UCSD-AML1 (cell line): ENCODE measurements at regions not wholly inside any gene's neighbourhood (a gene's known extent, or its start where the extent isn't known, plus 50 kb on each side); places are given as distances from the start of the nearest gene placed in this dataset.
"Not testable (repeated sequence)": the region's sequence is repeated elsewhere in the genome, so short reads cannot be mapped to it uniquely, and the experiment has no call there.

ENCODE experiments used
- DNase-seq: peaks from one replicate; lab custom pipeline; 2025; ENCODE audit not compliant: unreplicated experiment; lab: John Stamatoyannopoulos, UW

DNA sequence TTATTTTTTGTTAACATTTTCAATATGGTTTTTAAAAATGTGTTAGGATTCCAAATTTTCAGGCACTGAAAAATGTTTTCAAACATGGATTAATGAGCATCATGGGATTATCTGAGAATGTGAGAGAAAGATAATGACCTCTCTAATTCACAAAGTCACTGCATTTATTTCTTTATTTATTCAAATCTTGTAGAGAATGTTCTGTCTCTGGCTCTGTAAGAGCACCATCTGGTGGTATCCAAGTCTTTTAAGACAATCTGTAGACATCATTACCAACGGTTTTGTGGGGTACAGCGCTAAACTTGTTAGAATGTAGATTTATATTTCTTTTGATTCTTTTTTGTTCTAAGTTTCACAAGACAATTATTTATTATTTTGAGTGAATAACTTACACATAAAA is 956.0 kb upstream of the NOVA1 start:
- DNase-seq: no peak

DNA sequence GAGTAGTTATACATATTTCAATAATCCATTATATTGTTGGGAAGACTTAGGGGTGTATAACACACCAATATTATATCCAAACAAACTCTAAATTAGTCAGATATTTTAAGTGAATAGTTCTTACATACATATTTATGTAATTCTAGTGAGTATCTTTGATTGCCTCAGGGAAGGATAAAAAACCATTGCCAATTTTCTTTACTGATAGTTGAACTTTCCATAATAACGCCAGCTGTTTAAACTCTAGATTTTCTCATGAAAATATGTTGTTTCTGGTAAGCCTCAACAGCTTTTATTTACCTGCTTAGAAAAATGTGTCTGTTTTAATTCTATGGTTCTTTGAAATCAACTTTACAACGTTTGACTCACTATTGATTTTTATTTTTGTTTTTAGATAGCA is 959.6 kb upstream of the NOVA1 start:
- no peak for DNase-seq

GRCh38 chr14:27559848-27560247 is 962.0 kb upstream of the NOVA1 start:
- DNase-seq: no peak

DNA sequence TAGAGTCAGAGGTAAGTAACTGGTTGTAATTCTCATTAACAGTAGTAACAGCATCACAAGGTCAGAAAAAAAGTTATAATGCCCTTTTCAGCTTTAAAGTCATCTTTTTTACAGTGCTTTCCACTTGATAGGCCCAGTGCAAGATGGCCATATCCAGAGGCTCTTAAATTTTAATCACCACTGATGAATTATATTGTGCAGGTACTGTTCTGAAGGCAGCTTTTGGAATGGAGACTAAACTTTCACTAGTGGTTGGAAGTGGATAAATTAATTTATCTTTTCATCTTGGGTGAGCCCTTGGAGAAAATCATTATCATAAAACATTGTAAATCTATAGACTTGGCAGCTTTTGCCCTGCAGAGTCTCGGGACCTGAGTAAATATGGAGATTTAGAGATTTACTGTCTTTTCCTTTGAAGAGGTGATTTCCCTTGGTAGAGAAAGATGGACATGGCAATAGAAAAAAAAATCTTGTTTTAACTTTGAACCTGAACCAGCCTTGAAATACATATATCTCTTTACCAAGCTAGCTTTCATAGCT is 969.1 kb upstream of the NOVA1 start:
- DNase-seq: no peak

GRCh38 chr14:27573018-27573417 is 975.2 kb upstream of the NOVA1 start:
- DNase-seq: no peak

DNA sequence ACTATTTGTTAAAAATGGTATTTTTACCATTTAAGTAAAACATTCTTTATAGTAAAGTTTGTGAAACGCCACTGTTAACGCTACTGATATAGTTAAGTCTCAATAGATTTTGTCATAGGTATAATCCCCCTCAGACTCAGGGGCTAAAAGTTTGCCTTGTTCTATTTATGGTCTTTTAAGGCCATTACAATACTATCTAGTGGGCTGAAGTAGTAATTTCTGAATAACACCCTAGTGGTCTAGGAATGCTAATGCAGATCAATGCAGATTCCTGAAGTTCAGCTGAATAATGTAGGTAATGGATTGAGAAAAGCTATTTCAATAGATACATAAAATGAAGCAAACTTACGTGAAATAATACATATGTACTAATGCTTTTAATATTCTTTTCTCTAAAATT is 989.3 kb upstream of the NOVA1 start:
- no peak for DNase-seq

- no peak for DNase-seq
Measured at GRCh38 chr14:27605282-27605681, 1007.4 kb upstream of the NOVA1 start.

- DNase-seq: no peak
Measured at GRCh38 chr14:27608377-27608776, 1010.5 kb upstream of the NOVA1 start.

DNA sequence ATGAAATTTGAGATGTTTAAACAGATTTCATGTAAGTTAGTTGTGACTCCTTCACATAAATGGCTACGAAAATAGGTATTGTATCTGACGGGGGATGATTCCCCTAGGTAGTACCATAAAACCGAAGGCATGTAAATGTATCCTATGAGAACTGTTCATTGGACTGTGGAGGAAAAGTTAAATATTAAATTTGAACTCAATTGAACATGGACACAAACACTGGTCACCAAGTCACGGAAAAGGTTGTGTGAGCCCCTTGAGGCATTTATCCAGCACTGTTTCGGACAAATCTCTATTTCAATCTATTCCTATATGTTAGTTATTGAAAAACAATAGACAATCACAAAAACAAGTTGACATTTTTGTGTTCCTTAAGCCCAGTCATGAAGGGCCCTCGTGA is 1014.3 kb upstream of the NOVA1 start:
- no peak for DNase-seq

- DNase-seq: no peak
Measured at GRCh38 chr14:27613102-27613501, 1015.3 kb upstream of the NOVA1 start.

GRCh38 chr14:27623782-27624181 is 1025.9 kb upstream of the NOVA1 start:
- no peak for DNase-seq

DNA sequence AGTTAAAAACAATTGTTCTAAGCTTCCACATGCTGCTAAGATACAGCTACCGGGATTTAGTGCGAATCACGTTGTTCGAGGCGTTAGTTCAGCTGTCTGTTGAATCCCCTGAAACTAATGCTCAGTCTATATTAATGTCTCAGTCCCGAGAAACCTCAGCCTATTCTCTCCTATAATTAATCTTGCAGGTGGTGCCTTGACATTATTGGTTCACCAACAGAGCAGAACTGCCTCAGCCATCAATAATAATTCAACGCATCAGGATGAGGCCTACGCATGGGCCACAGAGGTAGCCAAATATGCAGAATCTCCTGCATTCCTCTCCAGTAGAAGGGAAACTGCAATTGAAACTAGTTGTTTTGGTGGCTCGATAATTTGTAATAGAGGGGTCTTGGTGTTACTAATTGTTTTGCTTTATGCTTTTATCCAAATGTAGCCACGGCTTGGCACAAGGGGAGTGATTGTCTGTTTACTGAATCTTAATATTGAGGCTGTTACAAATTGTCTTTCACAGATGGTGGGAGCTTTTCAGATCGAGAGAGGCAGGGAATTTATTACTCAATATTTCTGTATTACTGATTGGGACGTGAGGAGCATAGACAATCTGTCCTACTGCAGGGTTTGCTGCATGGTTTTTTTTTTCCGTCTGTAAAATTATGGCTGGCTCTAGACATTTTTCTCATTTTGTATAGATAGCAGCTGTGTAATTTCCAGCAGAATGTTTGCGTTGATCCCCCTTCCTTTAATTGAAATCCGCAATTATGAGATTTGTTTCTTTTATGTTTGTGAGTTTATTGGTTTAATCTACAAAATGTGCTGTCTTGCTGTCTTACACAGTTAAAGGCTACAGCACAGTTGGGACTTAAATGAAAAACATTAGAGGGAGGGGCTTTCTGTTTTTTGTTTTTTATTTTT is 1036.5 kb upstream of the NOVA1 start:
- DNase-seq: no peak

DNA sequence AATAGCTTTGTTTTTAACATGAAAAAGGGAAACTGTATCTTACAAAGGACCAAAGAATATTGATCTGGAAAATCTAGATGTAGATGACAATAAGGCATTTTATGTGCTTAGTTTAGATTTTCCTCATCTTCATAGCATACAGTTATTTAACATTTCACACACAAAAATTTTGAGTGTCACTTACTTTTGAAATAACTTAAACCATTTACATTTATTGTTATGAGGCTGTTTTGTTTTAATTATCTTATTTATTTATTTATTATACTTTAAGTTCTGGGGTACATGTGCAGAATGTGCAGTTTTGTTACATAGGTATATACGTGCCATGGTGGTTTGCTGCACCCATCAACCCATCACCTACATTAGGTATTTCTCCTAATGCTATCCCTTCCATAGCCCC is 1042.9 kb upstream of the NOVA1 start:
- not testable (repeated sequence) for DNase-seq

GRCh38 chr14:27642251-27642866 is 1044.5 kb upstream of the NOVA1 start:
- no peak for DNase-seq

GRCh38 chr14:27660683-27661082 is 1062.8 kb upstream of the NOVA1 start:
- DNase-seq: no peak

GRCh38 chr14:27668531-27668930 is 1070.7 kb upstream of the NOVA1 start:
- no peak for DNase-seq

DNA sequence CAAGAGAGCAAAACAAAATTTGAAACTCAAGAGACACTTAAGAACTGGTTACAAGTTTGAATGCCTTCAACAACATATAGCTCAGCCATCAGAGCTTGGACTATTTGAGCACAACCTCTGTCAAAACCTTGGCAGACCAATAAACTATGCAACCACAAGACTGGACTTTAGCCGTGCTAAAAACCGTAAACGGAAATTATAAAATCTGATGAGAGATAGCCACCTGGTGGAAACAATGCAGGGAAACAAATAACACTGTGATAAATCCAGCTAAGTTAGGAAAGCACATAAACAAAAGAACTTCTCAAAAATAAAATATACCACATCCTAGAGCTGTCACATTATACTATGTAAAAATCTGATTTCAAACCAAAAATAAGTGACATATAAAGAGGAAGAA is 1074.2 kb upstream of the NOVA1 start:
- DNase-seq: no peak

DNA sequence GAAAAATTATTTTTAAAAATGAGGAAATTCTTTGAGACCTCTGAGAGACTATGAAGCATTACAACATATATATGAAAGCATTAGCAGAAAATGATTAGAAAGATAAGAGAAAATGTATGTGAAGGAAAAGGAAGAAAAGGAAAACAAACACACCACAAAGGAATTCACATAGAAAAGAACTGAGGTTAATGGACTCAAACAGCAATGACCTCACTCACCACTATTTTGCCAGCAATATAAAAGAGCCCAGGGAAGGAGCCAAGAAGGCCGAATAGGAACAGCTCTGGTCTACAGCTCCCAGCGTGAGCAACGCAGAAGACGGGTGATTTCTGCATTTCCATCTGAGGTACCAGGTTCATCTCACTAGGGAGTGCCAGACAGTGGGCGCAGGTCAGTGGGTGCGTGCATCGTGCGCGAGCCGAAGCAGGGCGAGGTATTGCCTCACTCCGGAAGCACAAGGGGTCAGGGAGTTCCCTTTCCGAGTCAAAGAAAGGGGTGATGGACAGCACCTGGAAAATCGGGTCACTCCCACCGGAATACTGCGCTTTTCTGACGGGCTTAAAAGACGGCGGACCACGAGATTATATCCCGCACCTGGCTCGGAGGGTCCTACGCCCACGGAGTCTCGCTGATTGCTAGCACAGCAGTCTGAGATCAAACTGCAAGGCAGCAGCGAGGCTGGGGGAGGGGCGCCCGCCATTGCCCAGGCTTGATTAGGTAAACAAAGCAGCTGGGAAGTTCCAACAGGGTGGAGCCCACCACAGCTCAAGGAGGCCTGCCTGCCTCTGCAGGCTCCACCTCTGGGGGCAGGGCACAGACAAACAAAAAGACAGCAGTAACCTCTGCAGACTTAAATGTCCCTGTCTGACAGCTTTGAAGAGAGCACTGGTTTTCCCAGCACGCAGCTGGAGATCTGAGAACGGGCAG is 1075.2 kb upstream of the NOVA1 start:
- not testable (repeated sequence) for DNase-seq

GRCh38 chr14:27686137-27686536 is 1080.5 kb upstream of the FOXG1 start:
- DNase-seq: no peak

DNA sequence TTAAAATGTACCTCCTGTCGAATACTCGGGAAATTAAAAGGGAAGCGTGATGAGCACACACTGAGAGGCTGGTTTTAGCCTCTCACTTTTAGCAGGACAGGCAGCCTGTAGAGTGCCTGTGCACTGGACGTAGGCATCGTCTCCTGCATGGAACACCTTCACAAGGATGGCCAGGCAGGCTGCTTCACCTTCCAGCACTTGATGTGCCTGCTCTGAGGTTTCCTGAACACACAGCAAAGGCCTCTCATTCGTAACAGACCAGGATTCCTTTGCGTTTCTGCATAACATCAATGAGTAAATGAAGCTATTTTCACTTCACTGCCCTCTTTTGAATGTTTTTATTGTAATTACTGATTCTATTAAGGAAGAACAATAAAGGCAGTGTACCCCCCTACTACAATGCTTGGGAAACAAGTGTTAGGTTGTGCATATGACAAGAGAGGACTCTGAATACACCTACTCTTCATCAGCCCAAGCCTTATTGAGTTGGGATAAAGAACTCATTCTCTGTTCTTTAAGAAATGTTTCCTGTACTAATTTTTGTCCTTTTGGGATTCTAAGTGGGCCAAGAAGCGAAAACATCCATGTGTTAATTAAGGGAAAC is 1077.6 kb upstream of the FOXG1 start:
- no peak for DNase-seq

- DNase-seq: no peak
Measured at GRCh38 chr14:27712364-27712763, 1054.2 kb upstream of the FOXG1 start.
